ENCODE measurements at regions not wholly inside any gene's neighbourhood (a gene's known extent, or its start where the extent isn't known, plus 50 kb on each side); places are given as distances from the start of the nearest gene placed in this dataset.

DNA sequence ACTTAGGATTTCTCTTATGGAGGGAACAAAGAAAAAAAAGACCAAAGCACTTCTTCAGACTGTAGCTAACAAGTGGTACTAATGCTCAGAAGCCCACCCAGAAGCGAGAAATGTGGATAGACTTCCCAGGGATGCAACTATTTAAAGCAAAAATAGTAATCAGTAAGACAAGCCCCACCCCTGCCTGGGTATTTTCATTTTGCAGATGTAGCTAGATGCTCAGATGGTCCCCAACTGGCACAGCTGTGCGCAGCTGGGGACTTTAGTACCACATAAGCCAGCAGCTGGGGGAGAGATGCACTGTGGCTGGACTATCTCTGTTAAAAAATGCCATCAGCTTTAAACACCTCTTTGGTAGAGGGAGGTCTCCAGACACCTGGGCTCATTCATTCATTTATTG, 77.8 kb upstream of the SPAG17 start:
- no peak for FAIRE-seq
- ChIA-PET CTCF (ENCODE audit: low intra/inter-chr PET ratio, low total read pairs) (no interaction called here), POLR2A (no interaction called here)
- no peaks in the 10 kb centered on the region for H3K4me1 ChIP-seq (ENCODE audit: insufficient read depth, low read length)
- TF ChIP-seq TARDBP (CRISPR knock-in tag; IDR thresholded peaks at IDR 0.05) (no peak), KLF15 (CRISPR knock-in tag; IDR thresholded peaks at IDR 0.05; ENCODE audit: borderline replicate concordance) (no peak)
- TF ChIP-seq, protein P1, sequence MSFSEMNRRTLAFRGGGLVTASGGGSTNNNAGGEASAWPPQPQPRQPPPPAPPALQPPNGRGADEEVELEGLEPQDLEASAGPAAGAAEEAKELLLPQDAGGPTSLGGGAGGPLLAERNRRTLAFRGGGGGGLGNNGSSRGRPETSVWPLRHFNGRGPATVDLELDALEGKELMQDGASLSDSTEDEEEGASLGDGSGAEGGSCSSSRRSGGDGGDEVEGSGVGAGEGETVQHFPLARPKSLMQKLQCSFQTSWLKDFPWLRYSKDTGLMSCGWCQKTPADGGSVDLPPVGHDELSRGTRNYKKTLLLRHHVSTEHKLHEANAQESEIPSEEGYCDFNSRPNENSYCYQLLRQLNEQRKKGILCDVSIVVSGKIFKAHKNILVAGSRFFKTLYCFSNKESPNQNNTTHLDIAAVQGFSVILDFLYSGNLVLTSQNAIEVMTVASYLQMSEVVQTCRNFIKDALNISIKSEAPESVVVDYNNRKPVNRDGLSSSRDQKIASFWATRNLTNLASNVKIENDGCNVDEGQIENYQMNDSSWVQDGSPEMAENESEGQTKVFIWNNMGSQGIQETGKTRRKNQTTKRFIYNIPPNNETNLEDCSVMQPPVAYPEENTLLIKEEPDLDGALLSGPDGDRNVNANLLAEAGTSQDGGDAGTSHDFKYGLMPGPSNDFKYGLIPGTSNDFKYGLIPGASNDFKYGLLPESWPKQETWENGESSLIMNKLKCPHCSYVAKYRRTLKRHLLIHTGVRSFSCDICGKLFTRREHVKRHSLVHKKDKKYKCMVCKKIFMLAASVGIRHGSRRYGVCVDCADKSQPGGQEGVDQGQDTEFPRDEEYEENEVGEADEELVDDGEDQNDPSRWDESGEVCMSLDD (CRISPR knock-in tag; IDR thresholded peaks at IDR 0.05; ENCODE audit: borderline replicate concordance): no peak
- no peak for DNase-seq (ENCODE audit: low spot score)
- no peaks in the 10 kb centered on the region for H3K36me3 ChIP-seq (replicated peaks in 1 of 2; ENCODE audit: control insufficient read depth in 1 of 2, insufficient read depth in 2 of 2, low read length in 2 of 2)
- ATAC-seq: no peak
- intact Hi-C loops (cut with micrococcal nuclease; ENCODE audit: unreplicated experiment): no loop called here
- H2AFZ ChIP-seq (ENCODE audit: low read length): no peak overlapping the region
- no peak overlapping the region for H3K27ac ChIP-seq (ENCODE audit: extremely low read length, insufficient read depth, low read length)
- WGBS (ENCODE audit: low lambda C conversion rate): 6% methylated on average over 2 of the region's 2 CpGs
- no peaks in the 10 kb centered on the region for H4K20me1 ChIP-seq (ENCODE audit: insufficient read depth, low read length)
- no peaks in the 10 kb centered on the region for H3K9me3 ChIP-seq (ENCODE audit: low read length)
- no peak overlapping the region for H3K4me3 ChIP-seq (replicated peaks in 1 of 3; ENCODE audit: insufficient read depth in 1 of 3, low read depth in 2 of 3, low read length in 3 of 3)
- in situ Hi-C loops (cut with HindIII; ENCODE audit: extremely low pct_ligation_motif_present, low pct_unique_long_range_greater_than_20kb): no loop called here
- H3K27me3 ChIP-seq (ENCODE audit: control insufficient read depth in 1 of 2, insufficient read depth in 2 of 2, low read length in 2 of 2): peaks cover 0 to 1% of the 10 kb centered on the region in 2 experiments; a peak in 1 of 5 replicates
- H3K79me2 ChIP-seq (ENCODE audit: insufficient read depth, low read length): no peaks in the 10 kb centered on the region
- no peak overlapping the region for H3K9ac ChIP-seq (ENCODE audit: insufficient read depth, low read depth, low read length)
- H3K4me2 ChIP-seq (ENCODE audit: low read depth, low read length): no peak overlapping the region
- BruUV-seq (replicated peaks): no TSS peak

- no peak overlapping the region for H2AFZ ChIP-seq (ENCODE audit: low read length)
- WGBS (ENCODE audit: low lambda C conversion rate): 7% methylated on average over 8 of the region's 8 CpGs
- H3K4me2 ChIP-seq (ENCODE audit: low read depth, low read length): no peak overlapping the region
- no peak overlapping the region for H3K4me3 ChIP-seq (replicated peaks in 1 of 3; ENCODE audit: insufficient read depth in 1 of 3, low read depth in 2 of 3, low read length in 3 of 3)
- no peak for FAIRE-seq
- no peak for DNase-seq (ENCODE audit: low spot score)
- H3K27ac ChIP-seq (ENCODE audit: extremely low read length, insufficient read depth, low read length): no peak overlapping the region
- H3K27me3 ChIP-seq (ENCODE audit: control insufficient read depth in 1 of 2, insufficient read depth in 2 of 2, low read length in 2 of 2): peaks cover 0 to 1% of the 10 kb centered on the region in 2 experiments; a peak in 1 of 5 replicates
- no peak for ATAC-seq
- no peak for TF ChIP-seq ATRX (CRISPR knock-in tag; IDR thresholded peaks at IDR 0.05; ENCODE audit: borderline replicate concordance)
- no peak overlapping the region for H3K9ac ChIP-seq (ENCODE audit: insufficient read depth, low read depth, low read length)
- intact Hi-C loops (cut with micrococcal nuclease; ENCODE audit: unreplicated experiment): no loop called here
- POLR2A ChIA-PET: no interaction called here
- no peaks in the 10 kb centered on the region for H3K36me3 ChIP-seq (replicated peaks in 1 of 2; ENCODE audit: control insufficient read depth in 1 of 2, insufficient read depth in 2 of 2, low read length in 2 of 2)
- CTCF ChIA-PET (ENCODE audit: low intra/inter-chr PET ratio, low total read pairs): no interaction called here
- H3K4me1 ChIP-seq (ENCODE audit: insufficient read depth, low read length): no peaks in the 10 kb centered on the region
- in situ Hi-C loops (cut with HindIII; ENCODE audit: extremely low pct_ligation_motif_present, low pct_unique_long_range_greater_than_20kb): no loop called here
- H3K9me3 ChIP-seq (ENCODE audit: low read length): no peaks in the 10 kb centered on the region
- BruUV-seq (replicated peaks): no TSS peak
- no peaks in the 10 kb centered on the region for H4K20me1 ChIP-seq (ENCODE audit: insufficient read depth, low read length)
- no peaks in the 10 kb centered on the region for H3K79me2 ChIP-seq (ENCODE audit: insufficient read depth, low read length)
Measured at GRCh38 chr1:118258975-118259374, 73.9 kb upstream of the SPAG17 start.
